GM12878 (cell line): ENCODE measurements at regions not wholly inside any gene's neighbourhood (a gene's known extent, or its start where the extent isn't known, plus 50 kb on each side); places are given as distances from the start of the nearest gene placed in this dataset.

Source experiments
- BCL11A ChIP-seq: IDR thresholded peaks from 2 replicates; pipeline ENCODE4 v1.6.1; 2011; ENCODE audit warnings: low read depth, low read length
- EGR1 ChIP-seq, 2 experiments: IDR thresholded peaks; 1 replicate in 1 of 2; 2 replicates in 1 of 2; pipeline ENCODE4 v1.6.1; 2011 to 2012; ENCODE audit warnings: low read depth in 2 of 2, low read length in 2 of 2, borderline replicate concordance in 1 of 2, mild to moderate bottlenecking in 1 of 2, moderate library complexity in 1 of 2
- ESRRA ChIP-seq: IDR thresholded peaks from 2 replicates; pipeline ENCODE4 v1.6.1; 2012; ENCODE audit warnings: mild to moderate bottlenecking, low read length, improper control_type of control experiment
- EZH2 ChIP-seq: IDR thresholded peaks from 2 replicates; pipeline ENCODE4 v1.6.1; 2012; ENCODE audit warnings: low read depth, mild to moderate bottlenecking, control low read depth, inconsistent platforms, low read length, borderline replicate concordance; ENCODE audit not compliant: control insufficient read depth
- FOXK2 ChIP-seq: fragments of 450-650 bp; IDR thresholded peaks from 2 replicates; pipeline ENCODE4 v1.6.1; 2017; ENCODE audit warnings: mild to moderate bottlenecking, moderate library complexity
- JUNB ChIP-seq: IDR thresholded peaks from 2 replicates; pipeline ENCODE4 v1.6.1; 2016; ENCODE audit warnings: antibody characterized with exemption, mild to moderate bottlenecking
- NFXL1 ChIP-seq: fragments of 450-650 bp; IDR thresholded peaks from 2 replicates; pipeline ENCODE4 v1.6.1; 2017; ENCODE audit warnings: antibody characterized with exemption, mild to moderate bottlenecking, borderline replicate concordance
- NKRF ChIP-seq: fragments of 450-650 bp; conservative IDR thresholded peaks from 2 replicates; pipeline ENCODE4 v1.6.1; 2017; ENCODE audit warnings: mild to moderate bottlenecking, moderate library complexity
- PAX8 ChIP-seq: fragments of 450-650 bp; IDR thresholded peaks from 2 replicates; pipeline ENCODE4 v1.6.1; 2017; ENCODE audit warnings: mild to moderate bottlenecking, moderate library complexity
- PBX3 ChIP-seq: IDR thresholded peaks from 2 replicates; pipeline ENCODE4 v1.6.1; 2011; ENCODE audit warnings: mild to moderate bottlenecking, low read depth, low read length, moderate library complexity; ENCODE audit not compliant: insufficient replicate concordance
- SMC3 ChIP-seq: IDR thresholded peaks from 2 replicates; pipeline ENCODE4 v1.6.1; 2011; ENCODE audit warnings: low read length, improper control_type of control experiment, borderline replicate concordance
- SPI1 ChIP-seq: IDR thresholded peaks from 2 replicates; pipeline ENCODE4 v1.6.1; 2011; ENCODE audit warnings: low read depth, mild to moderate bottlenecking, low read length, moderate library complexity, borderline replicate concordance; ENCODE audit not compliant: insufficient read depth
- ZBTB33 ChIP-seq: fragments of 450-650 bp; IDR thresholded peaks from 2 replicates; pipeline ENCODE4 v1.6.1; 2017; ENCODE audit warnings: mild to moderate bottlenecking
- ZBTB40 ChIP-seq: fragments of 450-650 bp; IDR thresholded peaks from 2 replicates; pipeline ENCODE4 v1.6.1; 2016; ENCODE audit warnings: mild to moderate bottlenecking, moderate library complexity, borderline replicate concordance

GRCh38 chr4:128574706-128575105, 234.8 kb upstream of the JADE1 start (continued):
- TF ChIP-seq ZBTB40 (no peak), PAX8 (no peak), NFXL1 (no peak), ZBTB33 (no peak), ESRRA (no peak), SPI1 (no peak), NKRF (no peak), PBX3 (no peak), FOXK2 (no peak), EGR1 (IDR thresholded peaks at IDR 0.05; ENCODE audit: borderline replicate concordance in 1 of 2, low read depth in 2 of 2, low read length in 2 of 2) (no peak), SMC3 (peak; percentile 87), EZH2 (no peak), BCL11A (no peak), JUNB (no peak)
